Endodermal cell (in vitro differentiated cells): ENCODE measurements at regions not wholly inside any gene's neighbourhood (a gene's known extent, or its start where the extent isn't known, plus 50 kb on each side); places are given as distances from the start of the nearest gene placed in this dataset.

Experiments
- DNase-seq: peaks from one replicate; pipeline ENCODE4 v3.0.0-alpha.2; 2017
- H3K27ac ChIP-seq: 2 replicates; pipeline ENCODE4 v1.5.1; 2013; ENCODE audit warnings: mild to moderate bottlenecking, low read depth, low read length, moderate library complexity
- H3K27me3 ChIP-seq: 2 replicates; pipeline ENCODE4 v1.6.1; 2013; ENCODE audit warnings: mild to moderate bottlenecking, low read length, moderate library complexity; ENCODE audit not compliant: insufficient read depth, control insufficient read depth, poor library complexity, severe bottlenecking
- H3K36me3 ChIP-seq: 2 replicates; pipeline ENCODE4 v1.7.0; 2013; ENCODE audit warnings: mild to moderate bottlenecking, low read length, moderate library complexity; ENCODE audit not compliant: control insufficient read depth, insufficient read depth
- H3K4me1 ChIP-seq: one replicate; pipeline ENCODE4 v1.7.0; 2013; ENCODE audit warnings: low read length; ENCODE audit not compliant: control insufficient read depth, insufficient read depth
- H3K4me3 ChIP-seq: 2 replicates; pipeline ENCODE4 v1.5.1; 2013; ENCODE audit warnings: mild to moderate bottlenecking, low read length, moderate library complexity
- H3K9ac ChIP-seq: 2 replicates; pipeline ENCODE4 v1.6.1; 2013; ENCODE audit warnings: mild to moderate bottlenecking, low read length, moderate library complexity; ENCODE audit not compliant: poor library complexity, severe bottlenecking; ENCODE audit errors: extremely low read depth
- H3K9me3 ChIP-seq: 2 replicates; pipeline ENCODE4 v1.6.1; 2013; ENCODE audit warnings: mild to moderate bottlenecking, low read length, moderate library complexity; ENCODE audit not compliant: control insufficient read depth
- H3K27ac Mint-ChIP-seq: 2 replicates; pipeline ENCODE4 v1.8.0; 2020; ENCODE audit warnings: mixed read lengths
- H3K27me3 Mint-ChIP-seq: 2 replicates; pipeline ENCODE4 v1.8.0; 2021; ENCODE audit warnings: mild to moderate bottlenecking, mixed read lengths; ENCODE audit not compliant: insufficient read depth
- H3K36me3 Mint-ChIP-seq: 2 replicates; pipeline ENCODE4 v1.8.0; 2020; ENCODE audit warnings: low read depth, mixed read lengths
- H3K4me1 Mint-ChIP-seq: 2 replicates; pipeline ENCODE4 v1.8.0; 2020; ENCODE audit warnings: mixed read lengths
- H3K4me3 Mint-ChIP-seq: 2 replicates; pipeline ENCODE4 v1.8.0; 2020; ENCODE audit warnings: mild to moderate bottlenecking, moderate library complexity, mixed read lengths
- H3K9me3 Mint-ChIP-seq: 2 replicates; pipeline ENCODE4 v1.8.0; 2020; ENCODE audit warnings: mild to moderate bottlenecking, mixed read lengths
- CTCF ChIP-seq: fragments of 200-600 bp; sonication (generic); conservative IDR thresholded peaks from 2 replicates; pipeline ENCODE4 v1.5.0; 2021; ENCODE audit warnings: antibody characterized with exemption, mild to moderate bottlenecking
- WGBS, 2 experiments: methylation state at CpG; one replicate each; pipeline versions ENCODE4 v1.1.5 to v1.1.7; 2013; ENCODE audit warnings: missing lambda C conversion rate in 2 of 2, mixed read lengths in 1 of 2; ENCODE audit not compliant: insufficient coverage in 1 of 2, insufficient read length in 1 of 2; 5-methylcytosine and 5-hydroxymethylcytosine counted together

DNA sequence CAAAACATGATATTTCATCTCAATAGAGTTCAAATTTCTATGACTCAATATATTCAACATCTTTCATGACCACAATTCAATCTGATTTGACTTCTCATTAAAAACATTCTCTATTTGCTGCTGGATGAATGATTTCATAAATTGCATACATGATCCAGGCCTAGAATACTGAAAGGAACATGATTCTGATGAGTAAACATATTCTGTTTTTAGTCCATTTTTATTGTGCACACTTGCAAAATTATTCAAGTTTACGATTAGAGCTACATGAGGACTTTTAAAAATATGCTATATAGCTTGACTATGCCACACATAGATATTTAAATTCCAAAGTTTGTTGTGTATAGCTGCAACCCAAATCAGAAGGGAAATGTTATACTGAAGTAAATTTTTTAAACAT lies 273.8 kb upstream of the GRIP1 start:
- Mint-ChIP-seq H3K27me3 (peaks cover 53% of the 10 kb centered on the region), H3K9me3 (no peaks in the 10 kb centered on the region), H3K36me3 (no peaks in the 10 kb centered on the region), H3K4me3 (no peak overlapping the region), H3K4me1 (peaks cover 19% of the 10 kb centered on the region), H3K27ac (no peak overlapping the region)
- TF ChIP-seq CTCF = no peak
- no peak overlapping the region for H3K27ac ChIP-seq
- no peaks in the 10 kb centered on the region for H3K4me1 ChIP-seq
- DNase-seq = no peak
- H3K36me3 ChIP-seq = no peaks in the 10 kb centered on the region
- peaks cover 15% of the 10 kb centered on the region for H3K27me3 ChIP-seq
- 80% methylated on average over 1 of the region's 1 CpG; no CpG with 5 or more reads in 1 of the 2 experiments for WGBS, 2 experiments
- no peaks in the 10 kb centered on the region for H3K9me3 ChIP-seq
- no peak overlapping the region for H3K4me3 ChIP-seq
- H3K9ac ChIP-seq = no peak overlapping the region

DNA sequence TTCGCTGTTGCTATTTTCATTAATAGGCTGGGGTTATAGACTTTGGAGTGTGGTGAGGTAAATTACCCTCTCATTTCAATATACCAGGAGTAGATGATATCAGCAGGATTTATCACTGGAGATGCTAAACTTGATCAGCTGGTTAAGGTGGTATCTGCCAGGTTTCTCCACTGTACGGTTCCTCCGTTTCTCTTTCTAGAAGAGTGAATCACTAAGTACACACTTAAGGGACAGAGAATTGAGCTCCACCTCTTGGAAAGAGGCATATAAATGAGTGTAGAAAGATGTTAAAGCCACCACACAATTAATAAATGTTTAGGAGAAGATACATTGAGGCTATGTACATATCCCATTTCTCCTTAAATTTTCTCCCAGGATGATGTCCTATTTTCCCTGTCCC lies 277.4 kb upstream of the GRIP1 start:
- Histone ChIP-seq H3K4me1 (no peaks in the 10 kb centered on the region), H3K4me3 (no peak overlapping the region), H3K36me3 (no peaks in the 10 kb centered on the region), H3K27me3 (peaks cover 9% of the 10 kb centered on the region), H3K27ac (no peak overlapping the region), H3K9me3 (no peaks in the 10 kb centered on the region), H3K9ac (no peak overlapping the region)
- Mint-ChIP-seq H3K27me3 (peaks cover 35% of the 10 kb centered on the region), H3K4me1 (peaks cover 25% of the 10 kb centered on the region), H3K36me3 (no peaks in the 10 kb centered on the region), H3K27ac (no peak overlapping the region), H3K9me3 (no peaks in the 10 kb centered on the region), H3K4me3 (no peak overlapping the region)
- 97 to 100% methylated on average over 2 of the region's 3 CpGs for WGBS, 2 experiments
- DNase-seq = no peak
- no peak for TF ChIP-seq CTCF

DNA sequence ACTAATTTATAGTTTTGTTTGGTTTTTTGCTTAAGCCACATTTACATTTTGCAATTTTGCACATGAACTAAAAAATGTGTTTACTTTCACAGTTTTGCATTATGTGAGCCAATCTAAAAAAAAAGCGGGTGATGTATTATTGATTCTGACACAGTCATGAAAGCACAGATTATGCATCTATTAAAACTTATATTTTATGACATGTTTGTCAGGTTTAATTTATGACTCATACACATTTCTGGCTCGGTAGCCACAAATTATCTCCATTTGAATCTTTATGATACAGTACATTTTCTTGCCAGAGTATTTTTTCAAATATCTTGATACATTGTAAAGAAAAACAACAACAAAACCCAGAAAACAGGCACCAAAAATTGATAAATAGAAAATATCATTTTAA lies 280.4 kb upstream of the GRIP1 start:
- no peaks in the 10 kb centered on the region for H3K36me3 Mint-ChIP-seq
- peaks cover 2% of the 10 kb centered on the region for H3K27me3 ChIP-seq
- WGBS, 2 experiments = 67% methylated on average over 1 of the region's 2 CpGs; no CpG with 5 or more reads in 1 of the 2 experiments
- peaks cover 11% of the 10 kb centered on the region for H3K27me3 Mint-ChIP-seq
- H3K4me3 Mint-ChIP-seq = no peak overlapping the region
- H3K27ac Mint-ChIP-seq = no peak overlapping the region
- H3K9ac ChIP-seq = no peak overlapping the region
- H3K9me3 ChIP-seq = no peaks in the 10 kb centered on the region
- no peaks in the 10 kb centered on the region for H3K4me1 ChIP-seq
- H3K27ac ChIP-seq = no peak overlapping the region
- H3K9me3 Mint-ChIP-seq = no peaks in the 10 kb centered on the region
- DNase-seq = no peak
- no peak overlapping the region for H3K4me3 ChIP-seq
- H3K36me3 ChIP-seq = no peaks in the 10 kb centered on the region
- H3K4me1 Mint-ChIP-seq = peaks cover 7% of the 10 kb centered on the region
- TF ChIP-seq CTCF = no peak
